ENCODE measurements at regions not wholly inside any gene's neighbourhood (a gene's known extent, or its start where the extent isn't known, plus 50 kb on each side); places are given as distances from the start of the nearest gene placed in this dataset.

- Histone ChIP-seq H3K4me3 (no peak overlapping the region), H3K36me3 (replicated peaks) (no peaks in the 10 kb centered on the region), H3K27me3 (ENCODE audit: low read depth) (peaks cover 2% of the 10 kb centered on the region; the same call in 1 of the 2 replicates), H3K4me1 (no peaks in the 10 kb centered on the region), H3K9me3 (no peaks in the 10 kb centered on the region)
- no peak for DNase-seq (ENCODE audit: low spot score in 2 of 2)
- in situ Hi-C loops (cut with MboI; ENCODE audit: low sequenced_read_pairs), result no loop called here
These were observed 51.6 kb upstream of the KCND3 start for GRCh38 chr1:112040891-112041740.

- Histone ChIP-seq H3K9me3 (no peaks in the 10 kb centered on the region), H3K27me3 (ENCODE audit: low read depth) (peaks cover 2% of the 10 kb centered on the region; the same call in 1 of the 2 replicates), H3K36me3 (replicated peaks) (no peaks in the 10 kb centered on the region), H3K4me1 (no peaks in the 10 kb centered on the region), H3K4me3 (no peak overlapping the region)
- DNase-seq (ENCODE audit: low spot score in 2 of 2), result no peak
- in situ Hi-C loops (cut with MboI; ENCODE audit: low sequenced_read_pairs), result no loop called here
These were observed 54.4 kb upstream of the KCND3 start for GRCh38 chr1:112043901-112044300.

- no peaks in the 10 kb centered on the region for H3K36me3 ChIP-seq (replicated peaks)
- no peak for DNase-seq (ENCODE audit: low spot score in 2 of 2)
- no peaks in the 10 kb centered on the region for H3K4me1 ChIP-seq
- in situ Hi-C loops (cut with MboI; ENCODE audit: low sequenced_read_pairs), result no loop called here
- no peak overlapping the region for H3K4me3 ChIP-seq
- H3K27me3 ChIP-seq (ENCODE audit: low read depth), result peaks cover 2% of the 10 kb centered on the region; the same call in 1 of the 2 replicates
- H3K9me3 ChIP-seq, result no peaks in the 10 kb centered on the region
These were observed 55.3 kb upstream of the KCND3 start for GRCh38 chr1:112044745-112045144.

- no peaks in the 10 kb centered on the region for H3K36me3 ChIP-seq (replicated peaks)
- H3K4me3 ChIP-seq, result no peak overlapping the region
- DNase-seq (ENCODE audit: low spot score in 2 of 2), result no peak
- H3K27me3 ChIP-seq (ENCODE audit: low read depth), result peaks cover 2% of the 10 kb centered on the region; the same call in 1 of the 2 replicates
- no peaks in the 10 kb centered on the region for H3K4me1 ChIP-seq
- no peaks in the 10 kb centered on the region for H3K9me3 ChIP-seq
- in situ Hi-C loops (cut with MboI; ENCODE audit: low sequenced_read_pairs), result no loop called here
These were observed 57.2 kb upstream of the KCND3 start for GRCh38 chr1:112046630-112047029.

- in situ Hi-C loops (cut with MboI; ENCODE audit: low sequenced_read_pairs), result no loop called here
- no peak overlapping the region for H3K4me3 ChIP-seq
- no peak for DNase-seq (ENCODE audit: low spot score in 2 of 2)
- H3K36me3 ChIP-seq (replicated peaks), result no peaks in the 10 kb centered on the region
- H3K9me3 ChIP-seq, result no peaks in the 10 kb centered on the region
- peaks cover 2% of the 10 kb centered on the region; the same call in 1 of the 2 replicates for H3K27me3 ChIP-seq (ENCODE audit: low read depth)
- no peaks in the 10 kb centered on the region for H3K4me1 ChIP-seq
These were observed 59.0 kb upstream of the KCND3 start for GRCh38 chr1:112048421-112048820.

GRCh38 chr1:112054510-112054909 lies 65.0 kb upstream of the KCND3 start:
- Histone ChIP-seq H3K9me3 (no peaks in the 10 kb centered on the region), H3K36me3 (replicated peaks) (no peaks in the 10 kb centered on the region), H3K4me1 (no peaks in the 10 kb centered on the region), H3K4me3 (no peak overlapping the region), H3K27me3 (ENCODE audit: low read depth) (no peaks in the 10 kb centered on the region)
- in situ Hi-C loops (cut with MboI; ENCODE audit: low sequenced_read_pairs), result no loop called here
- DNase-seq (ENCODE audit: low spot score in 2 of 2), result no peak

- no peak for DNase-seq (ENCODE audit: low spot score in 2 of 2)
- Histone ChIP-seq H3K4me1 (no peaks in the 10 kb centered on the region), H3K4me3 (no peak overlapping the region), H3K27me3 (ENCODE audit: low read depth) (no peaks in the 10 kb centered on the region), H3K36me3 (replicated peaks) (no peaks in the 10 kb centered on the region), H3K9me3 (no peaks in the 10 kb centered on the region)
- in situ Hi-C loops (cut with MboI; ENCODE audit: low sequenced_read_pairs), result no loop called here
These were observed 66.9 kb upstream of the KCND3 start for GRCh38 chr1:112056354-112056753.

- no peak for DNase-seq (ENCODE audit: low spot score in 2 of 2)
- Histone ChIP-seq H3K9me3 (no peaks in the 10 kb centered on the region), H3K36me3 (replicated peaks) (no peaks in the 10 kb centered on the region), H3K4me3 (no peak overlapping the region), H3K27me3 (ENCODE audit: low read depth) (0 out of 2 replicates have a peak, but pooled peaks cover under 1% of the 10 kb centered on the region), H3K4me1 (no peaks in the 10 kb centered on the region)
- in situ Hi-C loops (cut with MboI; ENCODE audit: low sequenced_read_pairs), result no loop called here
These were observed 68.3 kb upstream of the KCND3 start for GRCh38 chr1:112057736-112058135.

- Histone ChIP-seq H3K27me3 (ENCODE audit: low read depth) (0 out of 2 replicates have a peak, but pooled peaks cover 2% of the 10 kb centered on the region), H3K4me3 (no peak overlapping the region), H3K9me3 (no peaks in the 10 kb centered on the region), H3K36me3 (replicated peaks) (no peaks in the 10 kb centered on the region), H3K4me1 (no peaks in the 10 kb centered on the region)
- in situ Hi-C loops (cut with MboI; ENCODE audit: low sequenced_read_pairs), result no loop called here
- no peak for DNase-seq (ENCODE audit: low spot score in 2 of 2)
These were observed 69.5 kb upstream of the KCND3 start for GRCh38 chr1:112058815-112059450.

GRCh38 chr1:112059679-112060078 lies 70.2 kb upstream of the KCND3 start:
- in situ Hi-C loops (cut with MboI; ENCODE audit: low sequenced_read_pairs), result no loop called here
- DNase-seq (ENCODE audit: low spot score in 2 of 2), result no peak
- Histone ChIP-seq H3K4me3 (no peak overlapping the region), H3K9me3 (no peaks in the 10 kb centered on the region), H3K27me3 (ENCODE audit: low read depth) (0 out of 2 replicates have a peak, but pooled peaks cover 2% of the 10 kb centered on the region), H3K36me3 (replicated peaks) (no peaks in the 10 kb centered on the region), H3K4me1 (no peaks in the 10 kb centered on the region)

GRCh38 chr1:112060261-112060660 lies 70.8 kb upstream of the KCND3 start:
- in situ Hi-C loops (cut with MboI; ENCODE audit: low sequenced_read_pairs), result no loop called here
- no peaks in the 10 kb centered on the region for H3K4me1 ChIP-seq
- no peak for DNase-seq (ENCODE audit: low spot score in 2 of 2)

GRCh38 chr1:112061056-112061455 lies 71.6 kb upstream of the KCND3 start:
- Histone ChIP-seq H3K36me3 (replicated peaks) (no peaks in the 10 kb centered on the region), H3K9me3 (no peaks in the 10 kb centered on the region), H3K4me3 (no peak overlapping the region), H3K27me3 (ENCODE audit: low read depth) (0 out of 2 replicates have a peak, but pooled peaks cover 2% of the 10 kb centered on the region), H3K4me1 (no peaks in the 10 kb centered on the region)
- DNase-seq (ENCODE audit: low spot score in 2 of 2), result no peak
- in situ Hi-C loops (cut with MboI; ENCODE audit: low sequenced_read_pairs), result no loop called here

More at GRCh38 chr1:112060261-112060660, 70.8 kb upstream of the KCND3 start:
- Histone ChIP-seq H3K36me3 (replicated peaks) (no peaks in the 10 kb centered on the region), H3K27me3 (ENCODE audit: low read depth) (0 out of 2 replicates have a peak, but pooled peaks cover 2% of the 10 kb centered on the region), H3K4me3 (no peak overlapping the region), H3K9me3 (no peaks in the 10 kb centered on the region)

- no peaks in the 10 kb centered on the region for H3K4me1 ChIP-seq
- no peak for DNase-seq (ENCODE audit: low spot score in 2 of 2)
- in situ Hi-C loops (cut with MboI; ENCODE audit: low sequenced_read_pairs), result no loop called here
- no peaks in the 10 kb centered on the region for H3K9me3 ChIP-seq
- no peak overlapping the region for H3K4me3 ChIP-seq
- no peaks in the 10 kb centered on the region for H3K36me3 ChIP-seq (replicated peaks)
- 0 out of 2 replicates have a peak, but pooled peaks cover 2% of the 10 kb centered on the region for H3K27me3 ChIP-seq (ENCODE audit: low read depth)
These were observed 72.4 kb upstream of the KCND3 start for GRCh38 chr1:112061901-112062320.
